ENCODE measurements at regions not wholly inside any gene's neighbourhood (a gene's known extent, or its start where the extent isn't known, plus 50 kb on each side); places are given as distances from the start of the nearest gene placed in this dataset.

- CTCF ChIA-PET: interaction anchor here (0.7 kb wide), 1 partner anchor 203 kb away, joined by 3 read pairs; no protein-coding TSS in a partner anchor
These were observed 109.6 kb downstream of the TMEM144 start for GRCh38 chr4:158319880-158320279.

DNA sequence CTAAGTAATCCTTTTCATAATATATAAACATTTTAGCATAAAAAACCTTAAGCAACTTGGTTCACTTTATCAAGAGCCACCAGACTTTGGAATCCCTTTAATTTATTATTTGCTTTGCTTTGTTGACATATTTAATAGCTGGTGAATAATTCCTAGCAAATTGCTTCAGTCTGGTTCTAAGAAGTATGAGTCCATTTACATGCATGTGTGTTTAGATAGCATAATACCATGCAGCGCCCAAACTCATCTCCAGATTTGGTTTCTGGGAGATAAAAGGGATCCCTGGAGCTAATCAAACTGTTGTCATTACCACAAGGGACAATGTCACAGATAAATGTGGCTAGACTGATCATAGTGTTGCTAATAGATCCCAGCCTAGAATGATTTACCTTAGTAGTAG, 111.8 kb downstream of the TMEM144 start:
- no peaks in the 10 kb centered on the region for H3K9me3 ChIP-seq (ENCODE audit: control insufficient read depth, insufficient read depth, low read depth, low read length)
- no peak overlapping the region for H3K27ac ChIP-seq (ENCODE audit: extremely low read depth, low read depth, low read length)
- no peak overlapping the region for H3K4me3 ChIP-seq (ENCODE audit: low read depth, low read length)
- POLR2A ChIA-PET: no interaction called here
- no peaks in the 10 kb centered on the region for H3K36me3 ChIP-seq (ENCODE audit: control insufficient read depth in 2 of 2, insufficient read depth in 1 of 2, low read length in 2 of 2)
- no peaks in the 10 kb centered on the region for H3K4me1 ChIP-seq (ENCODE audit: control insufficient read depth, insufficient read depth, low read length)
- CTCF ChIA-PET: interaction anchor here (0.6 kb wide), 1 partner anchor 129 kb away, joined by 3 read pairs; no protein-coding TSS in a partner anchor
- TF ChIP-seq KLF17 (tag by site-specific recombination; IDR thresholded peaks at IDR 0.05): no peak
- TF ChIP-seq ZFHX2 (tag by site-specific recombination; conservative IDR thresholded peaks at IDR 0.05): no peak
- no peak for TF ChIP-seq ZNF140 (tag by site-specific recombination; IDR thresholded peaks at IDR 0.05)
- TF ChIP-seq MYNN (tag by site-specific recombination; IDR thresholded peaks at IDR 0.05; ENCODE audit: borderline replicate concordance): no peak
- TF ChIP-seq, protein P1, sequence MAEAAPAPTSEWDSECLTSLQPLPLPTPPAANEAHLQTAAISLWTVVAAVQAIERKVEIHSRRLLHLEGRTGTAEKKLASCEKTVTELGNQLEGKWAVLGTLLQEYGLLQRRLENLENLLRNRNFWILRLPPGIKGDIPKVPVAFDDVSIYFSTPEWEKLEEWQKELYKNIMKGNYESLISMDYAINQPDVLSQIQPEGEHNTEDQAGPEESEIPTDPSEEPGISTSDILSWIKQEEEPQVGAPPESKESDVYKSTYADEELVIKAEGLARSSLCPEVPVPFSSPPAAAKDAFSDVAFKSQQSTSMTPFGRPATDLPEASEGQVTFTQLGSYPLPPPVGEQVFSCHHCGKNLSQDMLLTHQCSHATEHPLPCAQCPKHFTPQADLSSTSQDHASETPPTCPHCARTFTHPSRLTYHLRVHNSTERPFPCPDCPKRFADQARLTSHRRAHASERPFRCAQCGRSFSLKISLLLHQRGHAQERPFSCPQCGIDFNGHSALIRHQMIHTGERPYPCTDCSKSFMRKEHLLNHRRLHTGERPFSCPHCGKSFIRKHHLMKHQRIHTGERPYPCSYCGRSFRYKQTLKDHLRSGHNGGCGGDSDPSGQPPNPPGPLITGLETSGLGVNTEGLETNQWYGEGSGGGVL (tag by site-specific recombination; IDR thresholded peaks at IDR 0.05): no peak
- TF ChIP-seq ZNF133 (tag by site-specific recombination; IDR thresholded peaks at IDR 0.05): no peak
- no peak for TF ChIP-seq SCRT1 (tag by site-specific recombination; IDR thresholded peaks at IDR 0.05; ENCODE audit: borderline replicate concordance)
- TF ChIP-seq, protein P2, sequence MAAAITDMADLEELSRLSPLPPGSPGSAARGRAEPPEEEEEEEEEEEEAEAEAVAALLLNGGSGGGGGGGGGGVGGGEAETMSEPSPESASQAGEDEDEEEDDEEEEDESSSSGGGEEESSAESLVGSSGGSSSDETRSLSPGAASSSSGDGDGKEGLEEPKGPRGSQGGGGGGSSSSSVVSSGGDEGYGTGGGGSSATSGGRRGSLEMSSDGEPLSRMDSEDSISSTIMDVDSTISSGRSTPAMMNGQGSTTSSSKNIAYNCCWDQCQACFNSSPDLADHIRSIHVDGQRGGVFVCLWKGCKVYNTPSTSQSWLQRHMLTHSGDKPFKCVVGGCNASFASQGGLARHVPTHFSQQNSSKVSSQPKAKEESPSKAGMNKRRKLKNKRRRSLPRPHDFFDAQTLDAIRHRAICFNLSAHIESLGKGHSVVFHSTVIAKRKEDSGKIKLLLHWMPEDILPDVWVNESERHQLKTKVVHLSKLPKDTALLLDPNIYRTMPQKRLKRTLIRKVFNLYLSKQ (tag by site-specific recombination; IDR thresholded peaks at IDR 0.05; ENCODE audit: borderline replicate concordance): no peak
- TF ChIP-seq ZNF473 (tag by site-specific recombination; IDR thresholded peaks at IDR 0.05): no peak
- no peak for TF ChIP-seq ZNF280C (tag by site-specific recombination; IDR thresholded peaks at IDR 0.05)
- TF ChIP-seq, protein P3, sequence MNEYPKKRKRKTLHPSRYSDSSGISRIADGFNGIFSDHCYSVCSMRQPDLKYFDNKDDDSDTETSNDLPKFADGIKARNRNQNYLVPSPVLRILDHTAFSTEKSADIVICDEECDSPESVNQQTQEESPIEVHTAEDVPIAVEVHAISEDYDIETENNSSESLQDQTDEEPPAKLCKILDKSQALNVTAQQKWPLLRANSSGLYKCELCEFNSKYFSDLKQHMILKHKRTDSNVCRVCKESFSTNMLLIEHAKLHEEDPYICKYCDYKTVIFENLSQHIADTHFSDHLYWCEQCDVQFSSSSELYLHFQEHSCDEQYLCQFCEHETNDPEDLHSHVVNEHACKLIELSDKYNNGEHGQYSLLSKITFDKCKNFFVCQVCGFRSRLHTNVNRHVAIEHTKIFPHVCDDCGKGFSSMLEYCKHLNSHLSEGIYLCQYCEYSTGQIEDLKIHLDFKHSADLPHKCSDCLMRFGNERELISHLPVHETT (tag by site-specific recombination; IDR thresholded peaks at IDR 0.05): no peak
- no peak for TF ChIP-seq ZBTB8A (tag by site-specific recombination; IDR thresholded peaks at IDR 0.05)
- TF ChIP-seq ZNF654 (tag by site-specific recombination; IDR thresholded peaks at IDR 0.05; ENCODE audit: low read depth): no peak

More at GRCh38 chr4:158319880-158320279, 109.6 kb downstream of the TMEM144 start:
- POLR2A ChIA-PET: no interaction called here
- TF ChIP-seq ZNF658 (tag by site-specific recombination; IDR thresholded peaks at IDR 0.05): no peak
- no peak for TF ChIP-seq ZNF324 (tag by site-specific recombination; IDR thresholded peaks at IDR 0.05)
- TF ChIP-seq ZNF354C (tag by site-specific recombination; IDR thresholded peaks at IDR 0.05; ENCODE audit: borderline replicate concordance, low read depth): no peak
- TF ChIP-seq, protein P4, sequence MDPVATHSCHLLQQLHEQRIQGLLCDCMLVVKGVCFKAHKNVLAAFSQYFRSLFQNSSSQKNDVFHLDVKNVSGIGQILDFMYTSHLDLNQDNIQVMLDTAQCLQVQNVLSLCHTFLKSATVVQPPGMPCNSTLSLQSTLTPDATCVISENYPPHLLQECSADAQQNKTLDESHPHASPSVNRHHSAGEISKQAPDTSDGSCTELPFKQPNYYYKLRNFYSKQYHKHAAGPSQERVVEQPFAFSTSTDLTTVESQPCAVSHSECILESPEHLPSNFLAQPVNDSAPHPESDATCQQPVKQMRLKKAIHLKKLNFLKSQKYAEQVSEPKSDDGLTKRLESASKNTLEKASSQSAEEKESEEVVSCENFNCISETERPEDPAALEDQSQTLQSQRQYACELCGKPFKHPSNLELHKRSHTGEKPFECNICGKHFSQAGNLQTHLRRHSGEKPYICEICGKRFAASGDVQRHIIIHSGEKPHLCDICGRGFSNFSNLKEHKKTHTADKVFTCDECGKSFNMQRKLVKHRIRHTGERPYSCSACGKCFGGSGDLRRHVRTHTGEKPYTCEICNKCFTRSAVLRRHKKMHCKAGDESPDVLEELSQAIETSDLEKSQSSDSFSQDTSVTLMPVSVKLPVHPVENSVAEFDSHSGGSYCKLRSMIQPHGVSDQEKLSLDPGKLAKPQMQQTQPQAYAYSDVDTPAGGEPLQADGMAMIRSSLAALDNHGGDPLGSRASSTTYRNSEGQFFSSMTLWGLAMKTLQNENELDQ (tag by site-specific recombination; IDR thresholded peaks at IDR 0.05; ENCODE audit: low read depth): no peak
- no peak for TF ChIP-seq ZNF2 (tag by site-specific recombination; IDR thresholded peaks at IDR 0.05)
- TF ChIP-seq ZNF558 (tag by site-specific recombination; IDR thresholded peaks at IDR 0.05): no peak
- TF ChIP-seq MYNN (tag by site-specific recombination; IDR thresholded peaks at IDR 0.05; ENCODE audit: borderline replicate concordance): no peak
- TF ChIP-seq, protein P5, sequence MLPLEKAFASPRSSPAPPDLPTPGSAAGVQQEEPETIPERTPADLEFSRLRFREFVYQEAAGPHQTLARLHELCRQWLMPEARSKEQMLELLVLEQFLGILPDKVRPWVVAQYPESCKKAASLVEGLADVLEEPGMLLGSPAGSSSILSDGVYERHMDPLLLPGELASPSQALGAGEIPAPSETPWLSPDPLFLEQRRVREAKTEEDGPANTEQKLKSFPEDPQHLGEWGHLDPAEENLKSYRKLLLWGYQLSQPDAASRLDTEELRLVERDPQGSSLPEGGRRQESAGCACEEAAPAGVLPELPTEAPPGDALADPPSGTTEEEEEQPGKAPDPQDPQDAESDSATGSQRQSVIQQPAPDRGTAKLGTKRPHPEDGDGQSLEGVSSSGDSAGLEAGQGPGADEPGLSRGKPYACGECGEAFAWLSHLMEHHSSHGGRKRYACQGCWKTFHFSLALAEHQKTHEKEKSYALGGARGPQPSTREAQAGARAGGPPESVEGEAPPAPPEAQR (tag by site-specific recombination; IDR thresholded peaks at IDR 0.05): no peak
- TF ChIP-seq PBX3 (CRISPR knock-in tag; IDR thresholded peaks at IDR 0.05): no peak
- Histone ChIP-seq H3K36me3 (ENCODE audit: control insufficient read depth in 2 of 2, insufficient read depth in 1 of 2, low read length in 2 of 2) (no peaks in the 10 kb centered on the region), H3K4me1 (ENCODE audit: control insufficient read depth, insufficient read depth, low read length) (no peaks in the 10 kb centered on the region), H3K27ac (ENCODE audit: extremely low read depth, low read depth, low read length) (no peak overlapping the region), H3K4me3 (ENCODE audit: low read depth, low read length) (no peak overlapping the region), H3K9me3 (ENCODE audit: control insufficient read depth, insufficient read depth, low read depth, low read length) (no peaks in the 10 kb centered on the region)
